IPS-15b (cell line): ENCODE measurements at regions not wholly inside any gene's neighbourhood (a gene's known extent, or its start where the extent isn't known, plus 50 kb on each side); places are given as distances from the start of the nearest gene placed in this dataset.
"Not testable (repeated sequence)": the region's sequence is repeated elsewhere in the genome, so short reads cannot be mapped to it uniquely, and the experiment has no call there.

Experiments
- H3K27me3 ChIP-seq: one replicate; pipeline ENCODE4 v1.6.1; 2013; ENCODE audit warnings: low read length; ENCODE audit not compliant: control insufficient read depth, insufficient read depth
- H3K36me3 ChIP-seq: one replicate; pipeline ENCODE4 v1.6.1; 2013; ENCODE audit warnings: low read length; ENCODE audit not compliant: control insufficient read depth, insufficient read depth
- H3K4me1 ChIP-seq: one replicate; pipeline ENCODE4 v1.6.1; 2013; ENCODE audit warnings: mild to moderate bottlenecking, low read length; ENCODE audit not compliant: control insufficient read depth, insufficient read depth
- H3K4me3 ChIP-seq: one replicate; pipeline ENCODE4 v1.5.1; 2013; ENCODE audit warnings: low read depth, low read length
- H3K9ac ChIP-seq: one replicate; pipeline ENCODE4 v1.6.1; 2013; ENCODE audit warnings: low read depth, mild to moderate bottlenecking, low read length
- H3K9me3 ChIP-seq: one replicate; pipeline ENCODE4 v1.6.1; 2013; ENCODE audit warnings: mild to moderate bottlenecking, low read length; ENCODE audit not compliant: control insufficient read depth, insufficient read depth

DNA sequence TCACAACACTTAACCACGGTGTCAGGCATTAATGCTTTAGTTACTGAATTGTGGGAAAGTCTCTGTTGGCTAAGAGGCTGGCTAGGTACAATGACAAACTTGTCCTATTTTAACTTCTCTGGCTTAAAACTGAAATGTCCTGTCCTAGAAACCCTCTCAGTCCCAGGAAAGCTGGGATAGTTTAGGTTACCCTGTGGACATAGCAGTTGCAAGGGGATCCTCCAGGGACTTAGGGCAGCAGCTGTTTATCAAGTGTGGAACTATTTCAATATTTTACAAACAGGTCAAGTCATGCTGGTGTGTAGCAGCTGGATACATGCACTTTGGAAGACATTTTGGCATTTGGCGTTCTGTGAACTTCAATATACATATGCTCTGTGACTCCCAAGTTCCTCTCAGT lies 95.0 kb upstream of the ARRDC3 start:
- no peaks in the 10 kb centered on the region for H3K9me3 ChIP-seq
- H3K36me3 ChIP-seq: no peaks in the 10 kb centered on the region
- no peaks in the 10 kb centered on the region for H3K4me1 ChIP-seq
- H3K9ac ChIP-seq: no peak overlapping the region
- no peak overlapping the region for H3K4me3 ChIP-seq
- H3K27me3 ChIP-seq: no peaks in the 10 kb centered on the region

DNA sequence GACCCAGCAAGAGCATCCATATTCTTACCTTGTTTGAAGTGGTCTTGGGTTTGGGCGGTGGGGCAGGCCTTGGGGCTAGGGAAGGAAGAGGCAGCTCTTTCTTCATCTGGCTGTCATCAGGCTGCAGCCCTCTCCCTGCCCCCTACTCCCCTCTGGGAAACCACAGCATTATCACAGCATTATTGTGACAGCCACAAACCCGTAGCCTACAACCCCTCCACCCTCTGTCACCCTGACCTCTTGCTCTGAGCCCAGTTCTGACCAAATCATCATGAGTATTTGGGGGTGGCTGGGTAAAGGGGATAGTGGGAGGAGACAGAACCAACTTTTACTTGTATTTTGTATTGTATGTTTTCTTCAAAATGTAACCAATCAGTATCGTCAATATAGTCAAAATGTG lies 94.3 kb upstream of the ARRDC3 start:
- Histone ChIP-seq H3K9ac (no peak overlapping the region), H3K27me3 (no peaks in the 10 kb centered on the region), H3K9me3 (no peaks in the 10 kb centered on the region), H3K4me1 (no peaks in the 10 kb centered on the region), H3K4me3 (no peak overlapping the region), H3K36me3 (no peaks in the 10 kb centered on the region)

DNA sequence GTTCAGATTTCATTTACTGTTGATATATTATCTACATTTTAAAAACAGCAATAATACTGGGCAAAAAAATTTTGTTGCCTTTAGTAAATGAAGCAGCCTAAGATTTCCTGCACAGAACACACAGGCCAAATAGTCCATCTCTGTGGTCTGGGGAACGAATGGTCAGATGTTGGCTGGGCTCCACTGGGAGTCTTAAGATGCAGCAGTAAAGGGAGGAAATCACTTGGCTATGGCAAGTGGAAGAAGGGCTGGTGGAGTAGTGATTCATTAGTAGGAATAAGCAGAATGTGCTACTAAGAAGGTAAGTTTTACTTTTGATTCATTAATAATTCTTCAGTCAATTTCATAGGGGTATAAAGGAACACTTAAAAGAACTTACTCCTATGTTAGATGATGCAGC lies 91.1 kb upstream of the ARRDC3 start:
- H3K9me3 ChIP-seq: no peaks in the 10 kb centered on the region
- H3K36me3 ChIP-seq: no peaks in the 10 kb centered on the region
- no peak overlapping the region for H3K9ac ChIP-seq
- no peaks in the 10 kb centered on the region for H3K4me1 ChIP-seq
- H3K4me3 ChIP-seq: no peak overlapping the region
- H3K27me3 ChIP-seq: no peaks in the 10 kb centered on the region

DNA sequence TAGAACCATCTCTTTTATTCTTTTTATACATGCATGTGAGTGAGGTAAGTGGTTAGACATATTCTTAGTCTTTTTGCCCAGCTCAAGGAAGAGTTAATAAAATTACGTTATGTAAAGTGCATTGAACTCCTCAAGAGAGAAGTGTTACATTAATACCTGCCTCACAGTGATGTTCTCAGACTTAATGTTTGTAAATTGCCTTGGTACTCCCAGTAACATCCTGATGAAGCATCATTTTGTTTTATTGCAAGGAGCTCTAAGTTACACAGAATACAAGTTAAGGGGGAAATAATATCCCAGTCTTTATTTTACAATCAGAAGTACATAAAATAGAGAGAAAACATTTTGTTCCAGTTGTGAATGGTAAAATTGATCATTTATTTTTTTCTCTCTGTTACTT lies 89.5 kb upstream of the ARRDC3 start:
- H3K27me3 ChIP-seq: no peaks in the 10 kb centered on the region
- H3K36me3 ChIP-seq: no peaks in the 10 kb centered on the region
- H3K4me1 ChIP-seq: no peaks in the 10 kb centered on the region
- no peak overlapping the region for H3K9ac ChIP-seq
- no peak overlapping the region for H3K4me3 ChIP-seq
- H3K9me3 ChIP-seq: no peaks in the 10 kb centered on the region

DNA sequence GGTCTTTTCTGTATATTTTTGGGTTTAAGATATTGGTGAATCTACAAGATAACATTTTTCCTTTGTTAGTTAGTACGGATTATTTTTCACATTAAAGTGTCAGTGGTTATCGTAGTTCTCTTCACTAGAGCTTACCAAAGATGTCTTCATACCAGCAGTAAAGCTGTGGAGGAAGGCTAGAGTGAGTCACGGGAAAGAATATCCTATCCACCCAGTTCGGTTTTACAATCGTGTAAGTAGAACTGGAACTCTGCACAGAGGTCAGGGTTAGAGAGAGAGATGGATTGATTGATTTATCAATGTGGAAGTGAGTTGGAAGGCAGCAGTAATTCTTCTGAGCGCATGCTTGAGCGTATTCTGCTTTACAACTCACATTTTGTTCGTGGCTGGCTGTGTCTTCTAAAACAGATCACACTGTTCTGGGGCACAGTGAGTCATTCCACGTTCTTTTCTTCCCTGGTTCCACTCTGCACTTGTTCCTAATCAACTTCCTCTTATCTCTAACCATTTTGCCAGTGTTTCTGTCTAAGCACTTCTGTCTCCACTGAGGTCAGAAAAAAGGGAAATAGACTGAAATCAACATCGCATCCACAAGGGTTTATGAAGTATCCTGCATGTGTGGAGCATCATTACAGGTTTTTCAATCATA lies 86.5 kb upstream of the ARRDC3 start:
- Histone ChIP-seq H3K4me1 (no peaks in the 10 kb centered on the region), H3K4me3 (no peak overlapping the region), H3K27me3 (no peaks in the 10 kb centered on the region), H3K36me3 (no peaks in the 10 kb centered on the region), H3K9ac (no peak overlapping the region), H3K9me3 (no peaks in the 10 kb centered on the region)

DNA sequence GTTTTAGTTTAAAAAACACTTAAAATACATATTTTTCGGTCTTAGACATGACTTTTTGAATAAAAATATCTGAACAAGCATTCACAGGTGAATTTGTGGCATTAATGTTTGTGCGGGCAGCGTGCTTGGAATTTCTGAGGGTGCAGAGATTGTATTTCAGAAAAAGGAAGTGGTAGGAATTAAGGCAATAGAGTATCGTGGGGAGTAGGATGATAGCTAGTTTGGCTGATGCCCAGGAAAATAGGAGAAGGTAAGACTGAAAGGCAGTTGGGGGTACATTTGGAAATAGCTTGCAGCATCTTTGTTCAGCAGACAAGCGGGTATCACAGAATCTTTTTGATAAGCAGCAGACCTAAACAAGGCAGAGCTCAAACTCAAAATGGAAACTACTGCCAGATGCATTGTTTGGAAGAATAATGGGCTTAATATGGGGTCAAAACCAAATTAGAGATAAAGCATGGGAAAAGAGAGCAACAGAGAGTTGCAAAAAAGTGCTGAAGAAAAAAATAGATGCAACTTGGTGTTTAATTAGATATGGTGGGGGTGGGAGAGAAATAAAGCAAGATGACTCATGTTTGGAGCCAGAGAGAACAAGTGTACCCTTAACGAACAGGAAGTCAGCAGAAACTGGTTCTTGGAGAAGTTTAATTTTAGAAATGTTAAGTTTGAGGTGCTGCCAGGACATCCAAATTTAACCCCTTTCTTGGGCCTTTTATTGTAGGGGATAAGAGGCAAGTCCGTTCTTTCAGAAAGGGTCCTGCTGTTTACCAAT lies 85.7 kb upstream of the ARRDC3 start:
- H3K4me1 ChIP-seq: no peaks in the 10 kb centered on the region
- H3K9ac ChIP-seq: no peak overlapping the region
- no peaks in the 10 kb centered on the region for H3K27me3 ChIP-seq
- H3K9me3 ChIP-seq: no peaks in the 10 kb centered on the region
- H3K4me3 ChIP-seq: no peak overlapping the region
- no peaks in the 10 kb centered on the region for H3K36me3 ChIP-seq

DNA sequence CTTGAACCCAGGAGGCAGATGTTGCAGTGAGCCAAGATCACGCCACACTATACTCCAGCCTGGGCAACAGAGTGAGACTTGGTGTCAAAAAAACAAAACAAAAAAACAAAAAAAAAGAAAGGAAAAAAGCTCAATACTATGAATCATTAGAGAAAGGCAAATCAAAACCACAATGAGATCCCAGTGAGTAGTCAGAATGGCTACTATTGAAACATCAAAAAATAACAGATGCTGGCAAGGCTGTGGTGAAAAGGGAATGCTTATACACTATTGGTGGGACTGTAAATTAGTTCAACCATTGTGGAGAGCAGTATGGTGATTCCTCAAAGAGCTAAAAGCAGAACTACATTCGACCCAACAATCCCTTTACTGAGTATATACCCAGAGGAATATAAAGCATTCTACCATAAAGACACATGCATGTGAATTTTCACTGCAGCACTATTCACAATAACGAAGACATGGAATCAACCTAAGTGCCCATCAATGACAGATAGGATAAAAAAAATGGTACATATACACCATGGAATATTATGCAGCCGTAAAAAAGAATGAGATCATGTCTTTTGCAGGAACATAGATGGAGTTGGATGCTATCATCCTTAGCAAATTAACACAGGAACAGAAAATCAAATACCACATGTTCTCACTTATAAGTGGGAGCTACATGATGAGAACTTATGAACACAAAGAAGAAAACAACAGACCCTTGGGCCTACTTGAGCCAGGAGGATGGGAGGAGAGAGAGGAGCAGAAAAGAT lies 81.9 kb upstream of the ARRDC3 start:
- Histone ChIP-seq H3K36me3 (no peaks in the 10 kb centered on the region), H3K4me1 (no peaks in the 10 kb centered on the region), H3K9me3 (no peaks in the 10 kb centered on the region), H3K9ac (no peak overlapping the region), H3K27me3 (no peaks in the 10 kb centered on the region), H3K4me3 (no peak overlapping the region)

DNA sequence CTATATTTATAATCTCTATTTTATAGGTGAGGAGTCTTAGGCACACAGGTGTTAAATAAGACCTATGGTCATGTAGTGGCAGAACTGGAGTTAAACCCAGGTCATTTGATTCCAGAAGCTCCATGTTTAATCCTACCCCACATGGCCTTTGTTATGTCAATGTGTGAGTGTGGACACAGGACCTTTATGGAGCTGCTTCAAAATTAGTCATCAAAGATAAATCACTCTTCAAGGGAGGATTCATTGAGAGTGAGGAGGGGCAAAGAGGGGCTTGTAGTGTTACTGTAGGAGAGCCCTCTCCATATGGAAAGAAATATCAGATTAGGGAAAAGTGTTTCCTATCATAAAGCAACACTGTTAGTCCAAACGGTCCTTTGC lies 74.6 kb upstream of the ARRDC3 start:
- Histone ChIP-seq H3K27me3 (no peaks in the 10 kb centered on the region), H3K4me1 (peaks cover 9% of the 10 kb centered on the region), H3K9me3 (no peaks in the 10 kb centered on the region), H3K9ac (no peak overlapping the region), H3K36me3 (no peaks in the 10 kb centered on the region), H3K4me3 (no peak overlapping the region)

DNA sequence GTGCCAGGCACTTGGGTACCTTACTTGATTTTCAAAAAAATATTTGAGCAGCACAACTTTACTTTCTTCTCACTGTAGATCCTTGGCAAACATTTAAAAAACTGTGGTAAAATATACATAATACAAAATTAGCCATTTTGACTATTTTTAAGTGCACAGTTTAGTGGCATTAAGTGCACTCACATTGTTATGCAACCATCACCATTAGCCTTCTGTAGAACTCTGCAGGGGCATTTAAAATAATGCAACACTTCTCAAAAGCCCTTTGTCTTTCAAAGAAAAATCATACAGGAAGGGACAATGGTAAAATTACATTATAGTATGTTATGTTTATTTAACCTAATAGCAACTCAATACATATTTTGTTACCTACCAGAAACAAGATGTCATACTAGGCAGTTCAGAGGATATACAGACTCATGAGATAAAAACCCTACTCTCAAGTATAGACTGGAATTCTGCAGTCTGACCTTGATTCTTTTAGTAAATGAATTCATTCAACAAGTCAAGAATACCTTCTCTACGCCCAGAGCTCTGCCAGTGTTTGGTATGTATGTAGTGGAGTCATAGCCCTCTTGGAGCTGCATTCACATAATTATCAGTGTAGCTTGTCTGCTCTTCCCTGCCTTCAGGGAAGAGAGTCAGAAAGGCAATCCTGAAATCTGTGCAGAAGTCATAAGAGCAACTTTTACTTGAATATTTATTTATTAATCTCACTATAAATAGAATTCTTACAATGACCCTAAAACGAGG lies 74.0 kb upstream of the ARRDC3 start:
- no peaks in the 10 kb centered on the region for H3K36me3 ChIP-seq
- peaks cover 9% of the 10 kb centered on the region for H3K4me1 ChIP-seq
- no peaks in the 10 kb centered on the region for H3K27me3 ChIP-seq
- H3K9me3 ChIP-seq: no peaks in the 10 kb centered on the region
- no peak overlapping the region for H3K4me3 ChIP-seq
- H3K9ac ChIP-seq: no peak overlapping the region

DNA sequence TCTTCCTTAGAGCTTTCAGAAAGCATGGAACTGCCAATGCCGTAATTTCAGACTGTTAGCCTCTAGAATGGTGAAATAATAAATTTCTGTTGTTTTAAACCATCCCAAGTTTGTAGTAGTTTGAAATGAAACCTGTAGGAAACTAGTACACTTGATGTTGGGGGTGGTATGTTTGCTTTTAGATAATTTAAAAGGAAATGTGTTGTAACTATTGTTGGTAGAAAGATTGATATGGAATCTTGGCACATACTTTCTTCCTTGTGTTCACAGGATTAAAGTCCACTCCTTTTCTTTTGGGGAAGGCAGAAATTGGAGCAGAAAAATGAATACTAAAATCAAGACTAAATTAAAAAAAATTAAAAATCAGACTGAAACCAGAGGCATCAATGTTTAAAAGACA lies 66.0 kb upstream of the ARRDC3 start:
- Histone ChIP-seq H3K4me3 (no peak overlapping the region), H3K4me1 (peaks cover under 1% of the 10 kb centered on the region), H3K9ac (no peak overlapping the region), H3K27me3 (no peaks in the 10 kb centered on the region), H3K36me3 (no peaks in the 10 kb centered on the region), H3K9me3 (no peaks in the 10 kb centered on the region)

DNA sequence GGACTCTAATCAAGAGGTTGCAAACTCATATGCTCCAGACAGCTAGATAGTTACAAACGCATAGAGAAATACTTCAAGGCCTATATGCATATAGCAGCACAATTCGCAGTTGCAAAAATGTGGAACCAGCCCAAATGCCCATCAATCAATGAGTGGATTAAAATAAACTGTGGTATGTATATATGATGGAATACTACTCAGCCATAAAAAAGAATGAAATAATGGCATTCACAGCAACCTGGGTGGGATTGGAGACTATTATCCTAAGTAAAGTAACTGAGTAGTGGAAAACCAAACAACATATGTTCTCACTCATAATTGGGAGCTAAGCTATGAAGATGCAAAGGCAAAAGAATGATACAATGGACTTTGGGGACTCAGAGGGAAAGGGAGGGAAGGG lies 65.0 kb upstream of the ARRDC3 start:
- not testable (repeated sequence) for H3K4me1 ChIP-seq, H3K4me3 ChIP-seq, H3K27me3 ChIP-seq, H3K9ac ChIP-seq, H3K9me3 ChIP-seq, H3K36me3 ChIP-seq
